ENCODE measurements at regions not wholly inside any gene's neighbourhood (a gene's known extent, or its start where the extent isn't known, plus 50 kb on each side); places are given as distances from the start of the nearest gene placed in this dataset.
A peak's percentile ranks its signal among the peaks of the same experiment; 100 is the strongest.

DNA sequence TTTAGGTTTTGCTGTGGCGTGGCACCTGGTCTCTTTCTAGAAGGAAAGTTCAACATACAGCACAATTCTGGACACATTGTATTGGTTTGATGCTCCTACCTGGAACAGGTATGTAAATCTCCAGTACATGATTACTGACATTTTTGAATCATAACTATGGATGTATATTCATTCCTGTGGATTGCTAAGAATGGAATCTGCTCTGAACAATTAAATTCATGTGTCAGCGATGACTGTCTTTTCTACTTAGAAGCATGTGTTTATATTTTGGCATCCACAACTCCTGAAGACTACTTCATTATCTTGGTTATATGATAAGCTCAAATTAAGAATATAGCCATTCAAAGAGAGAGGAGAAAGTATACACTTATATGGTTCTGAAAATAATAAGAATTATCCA, 291.8 kb downstream of the CHRM3 start:
- DNase-seq (ENCODE audit: low spot score), result no peak

DNA sequence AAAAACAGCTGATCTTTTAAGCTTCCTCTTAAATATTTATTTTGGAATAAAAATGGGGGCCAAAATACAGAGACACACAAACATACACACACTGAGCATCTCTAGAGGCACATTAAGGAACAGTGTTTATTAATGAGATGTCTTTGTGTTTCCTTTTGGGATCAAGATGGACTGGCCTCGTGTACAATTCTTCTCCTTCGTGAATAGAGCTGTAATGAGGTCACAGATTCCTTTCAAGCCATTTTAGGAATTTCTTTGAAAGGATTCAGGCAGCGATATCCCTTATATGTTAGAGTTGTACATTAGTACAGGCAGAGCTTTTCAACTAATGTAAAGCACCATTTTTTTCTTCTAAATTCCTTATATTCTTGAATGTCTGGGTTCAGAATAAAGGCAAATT, 295.7 kb downstream of the CHRM3 start:
- no peak for DNase-seq (ENCODE audit: low spot score)

DNA sequence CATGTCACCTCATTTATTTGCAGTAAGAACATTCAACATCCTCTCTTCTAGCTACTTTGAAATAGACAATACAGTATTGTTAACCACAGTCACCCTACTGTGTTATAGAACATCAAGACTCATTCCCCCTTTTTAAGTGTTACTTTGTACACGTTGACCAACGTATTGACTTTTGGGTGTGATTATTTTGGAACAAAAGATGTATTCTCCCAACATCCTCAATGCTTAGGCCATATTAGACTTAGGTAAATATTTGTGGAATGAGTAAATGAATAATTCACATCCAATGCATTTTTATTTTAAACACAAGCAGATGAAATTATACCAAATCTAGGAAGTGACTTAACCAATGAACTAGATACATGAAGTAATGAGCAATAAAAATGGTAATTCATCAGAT, 296.6 kb downstream of the CHRM3 start:
- DNase-seq (ENCODE audit: low spot score), result no peak

DNA sequence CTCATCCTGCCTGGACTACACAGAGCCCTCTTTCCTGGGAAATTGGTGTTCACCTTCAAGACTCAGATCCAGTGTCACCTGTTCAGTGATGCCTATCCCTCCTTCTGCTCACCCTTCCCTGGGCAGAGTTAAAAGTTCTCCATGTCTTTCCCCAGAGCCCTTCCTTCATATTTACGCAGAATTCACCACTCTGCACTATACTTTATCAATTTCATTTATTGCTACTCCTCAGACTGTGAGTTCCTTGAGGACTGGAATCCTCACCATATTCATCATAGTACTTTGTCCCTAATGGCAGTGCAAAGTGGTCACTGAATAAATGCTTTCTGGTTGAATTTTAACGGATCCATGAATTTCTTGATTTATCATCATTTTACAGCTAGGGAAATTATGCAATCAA, 300.0 kb downstream of the CHRM3 start:
- DNase-seq (ENCODE audit: low spot score), result no peak

DNA sequence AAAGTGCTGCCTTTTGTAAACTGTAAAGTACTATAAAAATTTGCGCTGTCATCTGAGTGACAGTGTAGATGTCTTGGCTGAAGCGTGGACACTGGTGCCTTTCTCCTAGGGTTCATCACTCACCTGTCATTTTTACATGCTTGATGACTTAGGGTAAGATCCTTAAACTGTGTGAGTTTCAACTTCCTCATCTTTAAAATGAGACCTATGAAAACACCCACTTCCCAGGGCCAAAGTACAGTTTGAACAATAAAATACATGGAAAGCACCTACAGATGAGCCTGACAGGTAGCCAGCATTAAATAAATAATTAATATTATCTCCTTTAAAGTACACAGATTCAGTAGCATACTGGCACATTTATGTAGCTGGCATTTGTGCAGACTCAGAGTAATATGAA, 309.9 kb downstream of the CHRM3 start:
- no peak for DNase-seq (ENCODE audit: low spot score)

DNA sequence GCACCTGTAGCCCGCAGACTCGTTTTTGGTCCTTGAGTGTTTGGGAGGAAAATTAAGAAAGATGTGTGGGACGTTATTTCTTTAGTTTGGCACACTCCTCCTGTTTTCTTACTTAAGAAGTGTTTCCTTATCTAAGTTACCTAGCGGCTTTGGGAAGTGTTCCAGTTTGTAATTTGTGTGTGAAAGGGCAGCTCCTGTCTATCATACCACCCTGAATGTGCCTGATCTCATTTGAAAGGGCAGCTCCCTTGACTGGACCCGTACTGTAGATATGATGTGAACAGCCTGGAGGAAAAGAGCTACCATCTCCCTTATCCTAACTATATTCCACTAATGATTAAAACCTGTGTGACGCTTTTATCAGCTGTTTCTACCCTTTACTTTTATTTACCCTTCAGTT, 314.3 kb downstream of the CHRM3 start:
- DNase-seq (ENCODE audit: low spot score), result no peak

DNA sequence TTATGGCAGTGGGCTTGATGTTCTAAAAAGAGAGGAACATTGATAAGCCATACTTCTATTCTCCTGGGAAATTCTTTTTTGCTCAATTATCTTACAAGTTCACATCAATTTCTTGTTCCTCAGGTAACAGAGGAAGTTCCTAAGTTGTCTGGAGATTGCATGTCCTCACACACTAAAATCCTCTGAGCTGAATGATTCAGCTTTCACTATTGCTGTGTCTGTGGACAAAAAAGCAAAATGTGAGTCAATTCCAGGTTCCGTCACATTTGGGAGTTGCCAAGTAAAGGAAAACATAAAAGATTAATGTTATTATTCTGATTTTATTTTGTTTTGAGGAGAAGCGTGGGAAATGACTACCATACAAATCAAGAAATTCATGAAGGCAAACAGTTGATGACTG, 316.7 kb downstream of the CHRM3 start:
- DNase-seq (ENCODE audit: low spot score), result no peak

DNA sequence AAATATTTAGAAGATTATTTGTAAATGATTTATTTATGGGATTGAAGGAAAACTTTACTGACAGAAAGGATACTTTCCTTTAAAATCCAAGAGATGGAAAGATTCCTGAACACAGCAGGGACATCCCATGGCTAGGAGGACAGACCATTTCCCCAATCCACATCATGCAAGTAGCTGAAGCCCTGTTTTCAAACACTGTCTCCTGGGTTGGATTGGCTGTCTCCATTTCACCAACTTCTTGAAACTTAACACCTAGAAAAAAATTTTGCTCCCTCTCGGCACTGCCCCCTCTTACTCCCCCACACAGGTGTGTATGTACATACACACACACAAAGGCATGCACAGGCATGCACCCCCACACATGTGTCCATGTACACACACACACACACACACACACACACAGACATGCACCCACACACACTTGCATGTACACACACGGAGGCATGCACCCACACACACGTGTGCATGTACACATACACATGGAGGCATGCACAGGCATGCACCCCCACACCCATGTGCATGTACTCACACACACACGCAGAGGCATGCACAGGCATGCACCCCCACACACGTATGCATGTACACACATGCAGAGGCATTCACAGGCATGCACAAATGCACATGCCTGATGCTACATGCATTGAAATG, 320.0 kb downstream of the CHRM3 start:
- no peak for DNase-seq (ENCODE audit: low spot score)

DNA sequence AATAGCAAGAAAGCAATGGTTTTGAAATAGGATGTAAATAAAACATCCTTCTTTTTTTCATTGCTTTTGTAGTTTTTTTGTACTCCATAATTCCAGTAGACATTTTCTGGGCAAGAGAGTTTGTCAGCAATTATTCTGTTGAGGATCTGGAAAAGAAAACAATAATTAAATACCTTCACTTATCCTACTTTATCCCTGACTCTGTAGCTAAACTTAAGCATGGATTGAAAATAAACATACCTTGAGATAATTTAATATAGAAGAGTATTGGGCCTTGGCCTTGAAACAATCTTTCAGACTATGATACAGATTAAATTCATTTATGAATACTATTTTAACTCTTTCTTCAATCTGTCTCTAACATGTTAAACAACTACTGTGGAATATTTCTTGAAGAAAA, 321.2 kb downstream of the CHRM3 start:
- DNase-seq (ENCODE audit: low spot score), result no peak

DNA sequence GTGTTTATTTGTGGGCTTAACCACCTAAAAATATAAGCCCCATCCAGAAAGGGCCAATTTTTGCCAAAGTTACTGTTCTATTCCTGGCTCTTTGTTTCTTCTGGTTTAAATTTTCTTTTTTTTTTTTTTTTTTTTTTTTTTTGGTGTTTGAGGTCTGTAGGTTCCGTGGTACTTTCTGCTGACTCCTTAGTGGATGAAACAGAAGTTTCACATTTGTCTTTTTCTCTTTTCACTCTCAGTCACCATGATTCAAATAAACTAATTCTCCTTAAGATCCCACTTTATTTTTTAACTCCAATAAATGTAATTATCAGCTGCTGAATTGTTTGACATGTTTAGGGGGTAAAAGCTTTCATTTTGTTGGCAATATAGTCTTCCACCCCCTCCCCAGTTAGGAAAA, 322.3 kb downstream of the CHRM3 start:
- DNase-seq (ENCODE audit: low spot score), result no peak

DNA sequence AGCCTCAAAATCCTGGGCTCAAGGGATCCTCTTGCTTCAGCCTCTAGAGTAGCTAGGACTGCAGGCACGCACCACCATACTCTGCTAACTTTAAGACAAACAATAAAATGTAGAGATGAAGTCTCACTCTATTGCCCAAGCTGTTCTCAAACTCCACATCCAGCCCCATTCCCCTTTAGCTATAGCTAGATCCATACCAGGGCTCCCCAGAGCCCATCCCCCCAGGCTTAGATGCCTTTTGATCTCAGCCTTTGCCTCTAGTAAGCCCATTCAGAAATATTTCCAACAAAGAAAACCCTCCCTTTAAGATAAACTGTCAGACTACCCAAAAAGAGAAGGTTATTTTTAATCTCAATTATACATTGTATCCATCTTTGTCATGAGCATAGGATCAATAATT, 325.4 kb downstream of the CHRM3 start:
- no peak for DNase-seq (ENCODE audit: low spot score)

DNA sequence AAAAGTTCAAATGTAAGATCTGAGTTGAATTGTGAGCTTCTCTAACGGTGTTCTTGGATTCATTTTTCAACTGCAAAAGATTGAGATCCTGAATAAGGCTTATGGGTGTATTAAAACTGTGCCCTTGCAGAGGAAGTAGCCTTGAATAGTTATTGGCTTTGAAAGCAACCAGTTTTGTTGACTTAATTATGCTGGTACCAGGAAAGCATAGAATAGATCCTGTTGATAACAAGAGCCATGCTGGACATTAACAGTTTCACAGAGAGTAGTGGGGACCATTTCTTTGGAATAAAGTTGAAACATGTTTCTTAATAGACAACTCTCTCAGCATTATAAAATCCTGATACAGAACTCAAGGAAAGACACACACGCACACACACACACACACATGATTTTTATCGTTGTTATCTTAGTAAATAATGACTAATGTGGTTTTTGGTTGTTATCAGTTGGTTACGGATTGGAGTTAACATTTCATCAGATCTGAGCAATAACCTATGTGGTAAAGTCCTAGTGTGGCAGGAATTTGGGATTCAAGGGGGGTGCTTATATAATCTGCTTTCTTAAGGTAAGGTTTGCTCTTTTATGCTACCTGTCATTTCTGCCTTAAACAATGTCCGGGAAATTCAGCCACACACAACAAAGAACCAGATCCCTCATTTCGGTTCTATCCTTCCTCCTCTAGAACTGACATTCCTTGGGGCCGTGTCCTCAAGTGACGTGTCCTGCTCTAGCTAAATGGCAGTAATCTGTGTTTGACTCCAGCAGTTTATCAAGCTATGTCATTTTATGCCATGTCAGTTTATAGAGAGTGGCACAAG, 330.9 kb downstream of the CHRM3 start:
- no peak for DNase-seq (ENCODE audit: low spot score)

DNA sequence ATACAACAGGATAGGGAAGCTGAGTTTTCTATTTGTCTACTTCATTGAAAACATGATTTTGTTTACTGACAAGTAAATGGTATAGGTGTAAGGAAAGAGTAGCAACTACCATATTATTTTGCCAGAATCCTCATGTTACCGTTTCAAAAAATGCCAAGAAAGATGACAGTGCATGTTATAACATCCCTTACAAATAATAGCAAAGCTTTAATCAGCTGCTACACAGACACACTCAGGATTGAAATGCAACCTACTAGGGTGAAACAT, 331.5 kb downstream of the CHRM3 start:
- no peak for DNase-seq (ENCODE audit: low spot score)

DNA sequence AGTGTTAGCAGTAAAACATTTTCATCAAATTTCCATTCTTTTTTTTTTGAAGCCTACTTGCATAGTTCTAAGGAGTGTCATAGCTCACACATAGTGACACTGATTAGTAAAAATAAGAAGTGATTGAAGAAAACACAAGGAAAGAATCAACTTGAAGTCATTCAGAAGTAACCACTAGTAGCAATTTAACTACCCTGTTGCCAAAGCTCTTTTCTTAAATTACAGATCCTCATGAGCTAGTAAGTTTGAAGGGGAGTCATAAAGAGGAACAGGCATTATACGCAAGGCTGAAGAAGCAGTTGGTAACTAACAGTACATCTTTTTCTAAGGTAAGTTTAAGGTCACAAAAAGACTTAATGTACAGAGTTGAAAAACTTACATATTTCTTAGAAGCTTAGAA, 332.2 kb downstream of the CHRM3 start:
- no peak for DNase-seq (ENCODE audit: low spot score)

DNA sequence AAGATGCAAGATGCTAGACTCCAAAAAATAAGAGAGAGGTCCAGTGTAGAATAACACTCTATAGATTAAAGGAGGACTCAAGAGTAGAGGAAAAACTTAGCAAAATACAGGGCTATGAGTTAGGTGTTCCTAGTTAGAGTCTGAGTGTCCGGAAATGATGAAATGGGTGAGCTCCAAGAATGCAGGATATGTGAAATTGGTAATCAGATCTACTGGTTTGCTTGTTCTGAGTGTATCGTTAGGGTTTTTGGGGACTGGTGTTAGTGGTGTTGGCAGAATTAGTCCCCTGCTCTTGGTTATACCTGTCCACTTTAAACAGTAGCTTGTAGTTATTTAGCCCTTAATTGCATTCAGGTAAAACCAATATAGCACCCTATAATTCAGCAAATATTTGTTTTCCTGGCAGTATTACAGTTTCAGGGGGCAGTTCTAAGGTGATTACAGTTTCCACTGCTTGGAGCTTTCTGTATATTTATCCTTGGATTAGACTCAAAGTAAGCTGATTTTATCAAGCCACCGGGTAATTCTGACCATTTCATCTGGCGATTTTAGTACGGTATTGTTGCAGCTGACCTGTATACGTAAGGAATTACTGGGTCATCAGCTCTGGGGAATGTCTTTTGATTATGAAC, 332.7 kb downstream of the CHRM3 start:
- peak; percentile 40 for DNase-seq (ENCODE audit: low spot score)

DNA sequence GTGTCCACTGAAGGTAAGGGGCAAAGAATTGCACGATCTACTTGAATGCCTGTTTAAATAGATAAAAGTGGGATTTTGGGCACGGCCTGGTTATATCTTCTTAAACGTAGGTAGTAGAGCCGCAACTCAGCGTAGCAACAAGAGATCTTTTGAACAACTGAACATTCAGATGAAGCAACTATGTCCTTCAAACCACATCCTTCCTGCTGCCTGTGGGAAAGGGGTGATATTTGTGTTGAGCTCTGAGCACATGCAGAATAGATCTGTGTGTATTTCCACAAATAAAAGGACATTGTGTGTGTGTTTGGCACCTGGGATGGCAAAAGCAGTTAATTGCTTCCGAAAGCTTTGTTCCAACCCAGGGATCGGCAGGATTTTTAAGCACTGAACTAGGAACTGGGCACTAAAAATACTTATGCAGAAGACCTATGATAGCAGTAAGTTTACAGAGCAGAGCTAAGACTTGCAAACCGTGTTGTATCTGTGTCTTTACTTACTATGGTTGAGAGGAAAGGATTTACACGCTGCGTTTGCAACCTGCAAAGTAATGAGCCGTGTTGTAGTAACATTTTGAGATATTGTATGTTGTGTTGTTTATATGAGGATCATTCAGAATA, 333.4 kb downstream of the CHRM3 start:
- DNase-seq (ENCODE audit: low spot score), result peak; percentile 77

DNA sequence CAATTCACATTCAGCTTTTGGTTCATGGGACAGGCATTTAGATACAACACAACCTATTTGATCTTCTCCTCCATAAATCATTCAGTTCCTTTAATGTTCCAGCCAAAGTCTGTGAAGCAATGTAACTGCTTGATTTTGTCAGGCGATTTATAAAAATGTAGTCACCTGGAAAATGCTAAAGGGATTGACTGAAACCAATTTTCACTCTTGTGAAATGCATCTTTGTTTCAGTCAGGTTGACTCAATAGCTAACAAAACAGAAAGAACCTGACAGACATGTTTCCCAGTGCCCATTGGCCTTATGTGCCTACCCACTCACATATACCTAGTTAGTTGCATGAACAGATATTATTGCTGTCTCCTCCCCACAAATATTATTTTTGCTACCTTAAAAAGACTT, 335.7 kb downstream of the CHRM3 start:
- DNase-seq (ENCODE audit: low spot score), result no peak

DNA sequence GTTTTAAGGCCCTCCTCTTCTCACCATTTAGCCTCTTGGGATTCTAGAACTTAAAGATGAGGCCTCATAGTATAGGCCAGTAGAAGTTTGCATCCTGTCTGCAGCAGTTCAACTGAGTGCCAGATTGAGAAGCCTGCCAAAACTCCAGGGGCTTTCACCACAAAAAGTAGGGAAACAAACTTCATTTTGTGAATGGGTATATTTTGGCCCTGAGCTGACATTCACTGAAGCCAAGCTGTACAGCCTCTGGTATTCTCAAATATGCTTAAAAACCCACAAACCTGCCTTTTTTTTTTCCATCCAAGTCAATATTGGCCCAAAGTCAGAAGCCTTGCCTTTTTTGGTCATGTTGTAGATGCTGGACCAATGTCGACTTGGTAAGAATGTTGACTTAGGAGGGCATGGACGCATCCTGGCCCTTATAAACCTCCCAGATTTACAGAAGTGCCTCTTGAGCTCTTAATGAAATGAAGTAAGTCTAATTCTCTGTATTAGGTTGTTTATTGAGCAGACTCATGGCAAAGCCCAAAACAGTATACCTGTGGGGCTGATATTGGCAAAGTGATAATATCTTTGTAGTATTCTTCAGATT, 337.5 kb downstream of the CHRM3 start:
- DNase-seq (ENCODE audit: low spot score), result no peak

DNA sequence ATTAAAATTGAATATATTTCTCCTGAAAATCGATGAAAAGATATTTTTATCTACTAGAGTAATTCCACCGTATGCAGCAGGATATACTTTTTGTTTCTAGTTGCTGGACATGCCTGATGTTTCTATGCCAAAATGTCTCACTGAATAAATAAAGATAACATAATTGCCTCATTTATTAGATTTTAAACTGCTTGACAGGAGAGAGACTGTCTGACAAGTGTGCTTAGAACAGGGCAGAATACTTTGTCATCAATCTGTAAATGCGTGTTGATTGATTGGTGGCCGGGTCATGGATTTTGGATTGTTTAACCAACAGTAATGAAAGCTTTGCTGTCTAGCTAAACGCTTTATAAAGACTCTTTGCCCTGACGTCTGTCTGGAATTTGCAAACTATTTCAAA, 339.0 kb downstream of the CHRM3 start:
- no peak for DNase-seq (ENCODE audit: low spot score)

DNA sequence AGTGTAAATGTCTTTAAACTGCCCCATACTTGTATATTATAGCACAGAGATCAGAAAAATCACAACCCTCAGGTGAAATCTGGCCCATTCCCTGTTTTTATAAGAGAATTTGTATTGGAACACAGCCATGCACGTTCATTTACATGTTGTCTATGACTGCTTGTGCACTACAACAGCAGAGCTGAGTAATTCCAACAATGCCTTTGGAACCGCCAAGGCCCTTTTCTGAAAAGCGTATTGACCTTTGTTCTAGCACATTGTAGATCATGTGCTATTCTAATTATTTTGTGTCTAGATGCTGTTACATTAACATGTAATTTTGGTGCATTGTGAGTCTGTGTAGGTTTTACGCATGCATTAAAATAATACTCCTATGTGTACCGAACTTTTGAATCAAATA, 339.6 kb downstream of the CHRM3 start:
- DNase-seq (ENCODE audit: low spot score), result no peak

DNA sequence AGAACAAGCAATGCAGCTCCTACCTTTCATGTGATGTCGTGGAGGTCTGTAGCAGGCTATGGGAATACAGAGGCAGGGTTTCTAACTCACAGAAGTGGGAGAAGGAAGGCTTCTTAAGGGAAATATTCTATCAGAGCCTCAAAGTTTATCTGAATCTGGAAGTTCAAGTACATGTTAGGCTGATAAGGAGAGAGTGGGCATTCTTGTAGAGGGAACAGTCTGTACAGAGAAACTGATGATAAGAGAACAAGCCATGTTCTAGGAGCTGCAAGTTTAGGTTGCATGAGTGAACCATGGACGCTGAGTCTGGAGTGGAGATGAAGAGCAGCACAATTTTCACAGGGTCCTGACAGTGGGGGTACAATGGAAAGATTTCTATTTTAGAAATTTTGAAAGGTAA, 344.0 kb downstream of the CHRM3 start:
- DNase-seq (ENCODE audit: low spot score), result no peak

DNA sequence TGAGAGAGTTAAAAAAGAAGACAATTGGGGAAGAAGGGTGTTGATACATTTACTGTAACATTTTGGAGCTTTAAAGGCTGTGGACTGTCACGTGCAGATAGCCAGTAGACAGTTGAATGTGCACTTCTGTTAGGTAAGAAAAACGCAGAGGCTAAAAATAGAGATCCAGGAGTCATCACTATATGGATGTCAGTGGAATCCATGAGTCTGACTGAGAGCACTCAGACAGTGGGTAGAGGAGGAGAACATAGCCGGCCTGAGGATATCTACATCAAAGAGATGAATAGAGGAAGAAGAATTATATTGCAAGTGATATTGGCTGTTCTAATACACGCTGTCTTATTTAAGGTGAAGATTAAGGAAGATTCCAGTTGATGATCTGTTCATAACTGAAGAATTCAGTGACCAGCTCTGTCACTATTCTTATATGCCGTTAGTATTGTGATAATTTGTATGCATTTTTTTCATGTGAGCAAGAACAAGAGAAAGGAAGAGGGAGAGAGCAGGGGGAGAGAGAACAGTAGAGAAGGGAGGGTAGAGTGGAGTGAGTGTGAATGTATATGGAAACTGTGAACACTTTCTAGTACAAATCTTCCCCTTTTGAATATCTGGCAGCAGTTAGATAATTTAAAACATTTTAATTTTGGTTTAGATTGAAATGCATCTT, 344.8 kb downstream of the CHRM3 start:
- no peak for DNase-seq (ENCODE audit: low spot score)

All from CD4-positive, alpha-beta T cell treated with Interleukin-6 at 100 ng/mL for 8 hours (primary cell).